ENCODE measurements at regions not wholly inside any gene's neighbourhood (a gene's known extent, or its start where the extent isn't known, plus 50 kb on each side); places are given as distances from the start of the nearest gene placed in this dataset.

- H3K27ac ChIP-seq = no peak overlapping the region
- no peaks in the 10 kb centered on the region for H3K36me3 ChIP-seq
- H3K4me1 ChIP-seq = no peaks in the 10 kb centered on the region
- no peaks in the 10 kb centered on the region for H3K9me3 ChIP-seq
- intact Hi-C loops (cut with DNase I) = no loop called here
- no peak for TF ChIP-seq POLR2A (IDR thresholded peaks at IDR 0.05)
- no peak for DNase-seq
- H3K27me3 ChIP-seq = no peaks in the 10 kb centered on the region
- no peak overlapping the region for H3K4me3 ChIP-seq
Measured at GRCh38 chr12:90576707-90577106, 378.3 kb downstream of the CCER1 start.

GRCh38 chr12:90575995-90576394 lies 379.0 kb downstream of the CCER1 start:
- intact Hi-C loops (cut with DNase I) = no loop called here
- Histone ChIP-seq H3K27ac (no peak overlapping the region), H3K27me3 (no peaks in the 10 kb centered on the region), H3K4me3 (no peak overlapping the region), H3K9me3 (no peaks in the 10 kb centered on the region), H3K36me3 (no peaks in the 10 kb centered on the region), H3K4me1 (no peaks in the 10 kb centered on the region)
- DNase-seq = no peak
- TF ChIP-seq EP300 (IDR thresholded peaks at IDR 0.05) = no peak
- TF ChIP-seq CTCF (IDR thresholded peaks at IDR 0.05) = no peak
- TF ChIP-seq POLR2A (IDR thresholded peaks at IDR 0.05) = no peak
- TF ChIP-seq POLR2AphosphoS5 (IDR thresholded peaks at IDR 0.05) = no peak
- 66 to 89% methylated on average over 2 of the region's 2 CpGs for WGBS, 2 donors

- DNase-seq = no peak
- TF ChIP-seq POLR2AphosphoS5 (IDR thresholded peaks at IDR 0.05) (no peak), POLR2A (IDR thresholded peaks at IDR 0.05) (no peak), CTCF (IDR thresholded peaks at IDR 0.05) (no peak), EP300 (IDR thresholded peaks at IDR 0.05) (no peak)
- Histone ChIP-seq H3K9me3 (no peaks in the 10 kb centered on the region), H3K27me3 (no peaks in the 10 kb centered on the region), H3K4me3 (no peak overlapping the region), H3K27ac (no peak overlapping the region), H3K4me1 (no peaks in the 10 kb centered on the region), H3K36me3 (no peaks in the 10 kb centered on the region)
- intact Hi-C loops (cut with DNase I) = no loop called here
- 90 to 94% methylated on average over 2 of the region's 2 CpGs for WGBS, 2 donors
Measured at GRCh38 chr12:90574676-90575075, 380.3 kb downstream of the CCER1 start.

- Histone ChIP-seq H3K36me3 (no peaks in the 10 kb centered on the region), H3K27ac (no peak overlapping the region), H3K27me3 (no peaks in the 10 kb centered on the region), H3K4me1 (no peaks in the 10 kb centered on the region), H3K4me3 (no peak overlapping the region), H3K9me3 (no peaks in the 10 kb centered on the region)
- TF ChIP-seq POLR2A (IDR thresholded peaks at IDR 0.05) = no peak
- TF ChIP-seq EP300 (IDR thresholded peaks at IDR 0.05) = no peak
- TF ChIP-seq CTCF (IDR thresholded peaks at IDR 0.05) = no peak
- 0 to 56% methylated on average over 1 of the region's 1 CpG for WGBS, 2 donors
- no peak for DNase-seq
- intact Hi-C loops (cut with DNase I) = no loop called here
Measured at GRCh38 chr12:90572778-90573177, 382.2 kb downstream of the CCER1 start.

- WGBS, 2 donors = 87 to 88% methylated on average over 1 of the region's 1 CpG
- Histone ChIP-seq H3K4me3 (no peak overlapping the region), H3K27me3 (no peaks in the 10 kb centered on the region), H3K4me1 (no peaks in the 10 kb centered on the region), H3K36me3 (no peaks in the 10 kb centered on the region), H3K9me3 (no peaks in the 10 kb centered on the region), H3K27ac (no peak overlapping the region)
- no peak for DNase-seq
- TF ChIP-seq POLR2A (IDR thresholded peaks at IDR 0.05) = no peak
- TF ChIP-seq CTCF (IDR thresholded peaks at IDR 0.05) = no peak
- TF ChIP-seq EP300 (IDR thresholded peaks at IDR 0.05) = no peak
- TF ChIP-seq POLR2AphosphoS5 (IDR thresholded peaks at IDR 0.05) = no peak
- intact Hi-C loops (cut with DNase I) = no loop called here
Measured at GRCh38 chr12:90569685-90570084, 385.3 kb downstream of the CCER1 start.

Data from sigmoid colon (tissue), 6 donors.